GM13977 (cell line): ENCODE measurements at regions not wholly inside any gene's neighbourhood (a gene's known extent, or its start where the extent isn't known, plus 50 kb on each side); places are given as distances from the start of the nearest gene placed in this dataset.

Experiments
- DNase-seq: peaks from one replicate; pipeline ENCODE4 v3.0.0; 2012; ENCODE audit warnings: low spot score
- CTCF ChIP-seq: IDR thresholded peaks from 2 replicates; pipeline ENCODE4 v1.5.1; 2012; ENCODE audit warnings: mild to moderate bottlenecking, control low read depth; ENCODE audit not compliant: insufficient read depth; ENCODE audit errors: extremely low read depth, missing control alignments
- in situ Hi-C: fragments of 300-500 bp; cut with MboI; formaldehyde crosslinking; loops from one replicate; pipeline ENCODE4 v1.12.0; 2022; ENCODE audit warnings: low sequenced_read_pairs, low pct_unique_long_range_greater_than_20kb, mixed read lengths, inconsistent platforms; ENCODE audit not compliant: unreplicated experiment

GRCh38 chr13:71309905-71310304, 557.1 kb downstream of the DACH1 start:
- TF ChIP-seq CTCF: no peak
- in situ Hi-C loops: no loop called here

GRCh38 chr13:71306821-71307220, 560.2 kb downstream of the DACH1 start:
- no peak for DNase-seq
- no peak for TF ChIP-seq CTCF
- in situ Hi-C loops: no loop called here

More at GRCh38 chr13:71309905-71310304, 557.1 kb downstream of the DACH1 start:
- no peak for DNase-seq

- in situ Hi-C loops: no loop called here
- no peak for DNase-seq
- no peak for TF ChIP-seq CTCF
Observed at GRCh38 chr13:71304861-71305260, 562.1 kb downstream of the DACH1 start.

- TF ChIP-seq CTCF: no peak
- in situ Hi-C loops: no loop called here
- DNase-seq: no peak
Observed at GRCh38 chr13:71303144-71303543, 563.9 kb downstream of the DACH1 start.

- DNase-seq: no peak
- in situ Hi-C loops: no loop called here
- no peak for TF ChIP-seq CTCF
Observed at GRCh38 chr13:71300602-71301001, 566.4 kb downstream of the DACH1 start.

GRCh38 chr13:71291842-71292146, 575.2 kb downstream of the DACH1 start:
- in situ Hi-C loops: no loop called here
- TF ChIP-seq CTCF: no peak
- DNase-seq: no peak
